Colonic mucosa (tissue), 4 donors: ENCODE measurements at regions not wholly inside any gene's neighbourhood (a gene's known extent, or its start where the extent isn't known, plus 50 kb on each side); places are given as distances from the start of the nearest gene placed in this dataset.
A peak's percentile ranks its signal among the peaks of the same experiment; 100 is the strongest.

Experiments
- DNase-seq: peaks from one replicate; pipeline ENCODE4 v3.0.0-alpha.2; 2020
- H3K27ac ChIP-seq: fragments of 200-600 bp; one replicate; pipeline ENCODE4 v1.8.0; 2021
- H3K27me3 ChIP-seq: fragments of 200-600 bp; one replicate; pipeline ENCODE4 v1.8.0; 2021
- H3K36me3 ChIP-seq: fragments of 200-600 bp; one replicate; pipeline ENCODE4 v1.8.0; 2021
- H3K4me1 ChIP-seq: fragments of 200-600 bp; one replicate; pipeline ENCODE4 v1.8.0; 2021; ENCODE audit warnings: mild to moderate bottlenecking
- H3K4me3 ChIP-seq: fragments of 200-600 bp; one replicate; pipeline ENCODE4 v1.8.0; 2021
- H3K9ac ChIP-seq, 2 donors: one replicate each; pipeline ENCODE4 v1.7.0; 2013; ENCODE audit warnings: control low read depth in 2 of 2, low read depth in 2 of 2, low read length in 2 of 2
- H3K9me3 ChIP-seq: fragments of 200-600 bp; one replicate; pipeline ENCODE4 v1.8.0; 2021
- intact Hi-C: fragments of 100-400 bp; cut with DNase I; formaldehyde crosslinking; loops from one replicate; pipeline ENCODE4 v1.14.1; 2022
- TF ChIP-seq, protein P1 (sequence below): fragments of 200-600 bp; IDR thresholded peaks from one replicate; pipeline ENCODE4 v1.8.0; 2022; ENCODE audit warnings: antibody characterized with exemption, mild to moderate bottlenecking
- donor health status: healthy.
- donor health status: DM: no; HTN: no; CAD: no.
- donor health status: DM: no; HTN: no; CAD: no.

DNA sequence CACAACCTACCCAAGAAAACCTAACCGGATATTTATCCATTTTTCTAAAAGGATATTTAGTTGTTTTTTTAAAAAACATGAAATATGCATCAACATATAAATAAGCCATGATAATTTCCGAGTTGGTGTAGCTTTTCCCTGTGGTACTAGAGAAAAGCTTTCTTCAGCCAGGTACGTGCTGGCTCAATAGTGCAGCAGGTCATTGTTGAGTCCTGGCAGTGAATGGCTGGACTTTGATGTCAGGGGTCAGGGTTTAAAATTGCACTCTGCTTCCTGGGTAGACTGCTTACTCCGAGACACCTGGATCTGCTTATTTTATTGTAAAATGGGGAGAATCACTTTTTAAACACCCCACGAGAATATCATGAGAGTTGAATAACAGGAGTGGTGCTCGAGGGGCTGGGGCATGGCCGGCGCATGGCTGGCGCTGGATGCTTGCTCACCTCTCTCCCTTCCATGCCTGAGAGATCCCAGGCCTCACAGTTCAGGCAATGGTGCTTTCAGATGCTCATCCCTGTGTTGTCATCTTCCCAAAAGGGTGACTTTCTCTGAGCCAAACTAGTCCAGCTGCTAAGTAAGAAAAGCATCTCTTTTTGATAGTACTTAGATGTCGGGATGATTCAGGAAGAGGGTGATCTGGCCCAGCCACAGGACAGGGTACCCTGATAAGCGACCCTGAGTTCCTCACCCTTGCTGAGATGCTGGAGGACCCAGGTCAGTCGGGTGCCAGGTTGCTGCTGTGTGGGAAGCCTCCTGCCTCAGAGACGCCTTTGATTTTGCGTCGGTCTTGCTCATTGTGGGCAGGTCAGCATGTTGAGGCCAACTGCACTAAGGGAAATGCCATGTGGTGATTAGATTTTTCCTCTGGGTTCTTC lies 269.1 kb upstream of the FOXQ1 start:
- Histone ChIP-seq H3K4me1 (peaks cover 3% of the 10 kb centered on the region), H3K27ac (no peak overlapping the region), H3K36me3 (no peaks in the 10 kb centered on the region), H3K4me3 (no peak overlapping the region), H3K27me3 (no peaks in the 10 kb centered on the region), H3K9ac (no peak overlapping the region), H3K9me3 (no peaks in the 10 kb centered on the region)
- TF ChIP-seq, protein P1, sequence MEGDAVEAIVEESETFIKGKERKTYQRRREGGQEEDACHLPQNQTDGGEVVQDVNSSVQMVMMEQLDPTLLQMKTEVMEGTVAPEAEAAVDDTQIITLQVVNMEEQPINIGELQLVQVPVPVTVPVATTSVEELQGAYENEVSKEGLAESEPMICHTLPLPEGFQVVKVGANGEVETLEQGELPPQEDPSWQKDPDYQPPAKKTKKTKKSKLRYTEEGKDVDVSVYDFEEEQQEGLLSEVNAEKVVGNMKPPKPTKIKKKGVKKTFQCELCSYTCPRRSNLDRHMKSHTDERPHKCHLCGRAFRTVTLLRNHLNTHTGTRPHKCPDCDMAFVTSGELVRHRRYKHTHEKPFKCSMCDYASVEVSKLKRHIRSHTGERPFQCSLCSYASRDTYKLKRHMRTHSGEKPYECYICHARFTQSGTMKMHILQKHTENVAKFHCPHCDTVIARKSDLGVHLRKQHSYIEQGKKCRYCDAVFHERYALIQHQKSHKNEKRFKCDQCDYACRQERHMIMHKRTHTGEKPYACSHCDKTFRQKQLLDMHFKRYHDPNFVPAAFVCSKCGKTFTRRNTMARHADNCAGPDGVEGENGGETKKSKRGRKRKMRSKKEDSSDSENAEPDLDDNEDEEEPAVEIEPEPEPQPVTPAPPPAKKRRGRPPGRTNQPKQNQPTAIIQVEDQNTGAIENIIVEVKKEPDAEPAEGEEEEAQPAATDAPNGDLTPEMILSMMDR, result no peak
- intact Hi-C loops, result no loop called here
- DNase-seq, result no peak

DNA sequence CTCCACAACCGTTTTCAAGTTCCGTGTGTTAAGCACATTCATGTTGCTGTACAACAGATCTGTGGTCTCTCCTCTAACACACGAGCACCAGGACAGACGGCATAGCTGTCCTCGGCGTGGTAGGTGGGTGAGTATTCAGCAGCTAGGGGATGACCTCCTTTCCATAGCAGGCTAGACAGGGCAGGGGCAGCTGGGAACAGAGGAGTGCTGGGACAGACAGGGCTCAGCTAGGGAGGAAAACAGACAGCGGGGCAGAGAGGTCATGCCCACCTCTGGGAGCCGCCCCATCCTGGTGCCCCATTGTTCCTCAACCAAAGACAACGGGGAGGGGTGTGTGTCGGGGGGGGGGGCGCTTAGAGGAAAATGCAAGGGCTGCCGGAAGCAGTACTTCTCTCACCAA lies 271.5 kb upstream of the FOXQ1 start:
- intact Hi-C loops, result no loop called here
- no peak overlapping the region for H3K27ac ChIP-seq
- TF ChIP-seq, protein P1, result no peak

DNA sequence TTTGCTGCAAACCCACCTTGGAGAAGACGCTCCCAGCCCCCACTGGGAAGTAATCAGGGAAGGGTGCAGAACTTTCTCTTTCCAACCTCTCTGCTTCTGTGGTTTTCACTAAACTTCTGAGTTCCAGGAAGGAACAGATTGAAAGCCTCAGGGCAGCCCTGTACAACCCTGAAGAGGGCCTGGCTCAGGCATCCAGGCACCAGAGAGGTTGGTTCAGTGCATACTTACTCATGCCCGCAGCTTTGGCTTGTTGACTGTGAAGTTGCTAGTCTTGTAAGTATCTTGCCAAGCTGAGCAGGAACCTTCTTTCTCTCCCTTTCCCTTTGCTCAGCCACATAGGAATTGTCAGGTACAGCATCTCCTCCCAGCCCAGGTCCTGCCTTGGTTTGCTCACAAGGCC lies 272.2 kb upstream of the FOXQ1 start:
- no peaks in the 10 kb centered on the region for H3K36me3 ChIP-seq
- DNase-seq, result no peak
- H3K4me1 ChIP-seq, result peaks cover 2% of the 10 kb centered on the region
- intact Hi-C loops, result no loop called here
- no peaks in the 10 kb centered on the region for H3K27me3 ChIP-seq
- no peak overlapping the region for H3K9ac ChIP-seq
- H3K9me3 ChIP-seq, result no peaks in the 10 kb centered on the region
- H3K27ac ChIP-seq, result no peak overlapping the region
- TF ChIP-seq, protein P1, result no peak
- no peak overlapping the region for H3K4me3 ChIP-seq

More for the DNA sequence above, 271.5 kb upstream of the FOXQ1 start:
- DNase-seq, result no peak
- Histone ChIP-seq H3K4me3 (no peak overlapping the region), H3K9ac (no peak overlapping the region), H3K4me1 (peaks cover 3% of the 10 kb centered on the region), H3K36me3 (no peaks in the 10 kb centered on the region), H3K9me3 (no peaks in the 10 kb centered on the region), H3K27me3 (no peaks in the 10 kb centered on the region)

DNA sequence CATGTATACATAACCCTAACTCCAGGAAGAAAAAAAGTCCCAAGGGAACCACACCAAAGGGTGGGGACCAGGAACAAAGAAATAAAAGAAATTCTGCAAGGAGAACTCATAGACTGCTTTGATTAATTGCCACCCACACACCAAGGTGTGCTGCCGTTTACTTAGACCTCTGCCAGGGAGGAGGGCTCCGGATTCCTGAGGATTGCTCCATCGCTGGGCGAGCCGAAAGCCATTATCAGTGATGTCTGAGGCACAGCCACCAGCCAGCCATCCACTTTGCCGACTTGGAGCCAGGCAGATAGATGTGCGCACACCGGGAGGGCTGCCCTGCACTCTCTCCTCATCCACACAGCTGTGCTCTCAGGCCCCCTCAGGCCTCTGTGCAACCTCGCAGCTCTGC lies 272.7 kb upstream of the FOXQ1 start:
- H3K9ac ChIP-seq, result no peak overlapping the region
- peak; percentile 43 for DNase-seq
- TF ChIP-seq, protein P1, result no peak
- H3K4me3 ChIP-seq, result no peak overlapping the region
- H3K36me3 ChIP-seq, result no peaks in the 10 kb centered on the region
- intact Hi-C loops, result no loop called here
- H3K9me3 ChIP-seq, result no peaks in the 10 kb centered on the region
- no peaks in the 10 kb centered on the region for H3K4me1 ChIP-seq
- no peak overlapping the region for H3K27ac ChIP-seq
- H3K27me3 ChIP-seq, result no peaks in the 10 kb centered on the region

- Histone ChIP-seq H3K27ac (no peak overlapping the region), H3K9ac (no peak overlapping the region), H3K27me3 (no peaks in the 10 kb centered on the region), H3K4me1 (no peaks in the 10 kb centered on the region), H3K4me3 (no peak overlapping the region), H3K36me3 (no peaks in the 10 kb centered on the region), H3K9me3 (no peaks in the 10 kb centered on the region)
- DNase-seq, result no peak
- intact Hi-C loops, result no loop called here
- TF ChIP-seq, protein P1, result no peak
These were observed 274.3 kb upstream of the FOXQ1 start for GRCh38 chr6:1037430-1038202.
